NCI-H1092 treated with DMSO at 0.1 percent for 48 hours (cell line): ENCODE measurements at regions not wholly inside any gene's neighbourhood (a gene's known extent, or its start where the extent isn't known, plus 50 kb on each side); places are given as distances from the start of the nearest gene placed in this dataset.
"Not testable (repeated sequence)": the region's sequence is repeated elsewhere in the genome, so short reads cannot be mapped to it uniquely, and the experiment has no call there.

Source experiments
- DNase-seq: peaks from one replicate; lab custom pipeline; 2025; lab: John Stamatoyannopoulos, UW

DNA sequence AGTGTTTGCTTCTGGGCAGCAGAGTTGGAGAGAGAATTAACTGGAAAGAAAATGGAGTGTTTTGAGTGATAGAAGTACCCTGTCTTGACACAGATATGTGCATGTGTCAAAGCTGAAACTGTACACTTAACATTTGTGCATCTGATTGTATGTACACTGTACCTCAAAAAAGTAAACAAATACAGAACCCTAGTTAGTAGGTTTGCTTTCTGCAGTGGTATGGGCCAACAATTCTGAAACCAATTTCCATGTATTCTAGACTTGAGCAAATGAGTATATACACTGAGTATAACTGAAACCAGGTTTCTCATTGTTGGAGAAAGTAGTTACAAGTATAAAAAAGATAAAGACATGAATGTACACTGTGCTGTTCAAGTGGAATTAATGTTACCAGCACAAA, 52.4 kb downstream of the ELAPOR2 start:
- no peak for DNase-seq

DNA sequence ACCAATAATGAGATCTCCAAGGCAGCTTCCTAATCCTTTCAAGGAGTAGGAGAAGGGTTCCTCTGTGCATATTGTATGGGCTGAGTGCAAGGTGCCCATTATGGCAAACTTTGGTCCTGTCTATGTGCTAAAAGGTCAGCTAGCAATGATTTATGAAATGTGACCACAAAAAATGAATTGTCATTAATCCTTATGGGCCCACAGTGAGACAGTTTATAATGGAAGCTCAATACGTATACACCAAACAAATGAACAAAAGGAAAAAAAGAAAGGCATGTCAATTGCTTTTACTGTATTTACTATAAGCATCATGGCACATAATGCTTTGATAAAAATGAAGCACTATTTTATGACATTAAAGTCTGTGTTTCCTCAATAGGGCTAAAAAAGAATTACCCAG, 54.5 kb downstream of the ELAPOR2 start:
- DNase-seq: no peak

DNA sequence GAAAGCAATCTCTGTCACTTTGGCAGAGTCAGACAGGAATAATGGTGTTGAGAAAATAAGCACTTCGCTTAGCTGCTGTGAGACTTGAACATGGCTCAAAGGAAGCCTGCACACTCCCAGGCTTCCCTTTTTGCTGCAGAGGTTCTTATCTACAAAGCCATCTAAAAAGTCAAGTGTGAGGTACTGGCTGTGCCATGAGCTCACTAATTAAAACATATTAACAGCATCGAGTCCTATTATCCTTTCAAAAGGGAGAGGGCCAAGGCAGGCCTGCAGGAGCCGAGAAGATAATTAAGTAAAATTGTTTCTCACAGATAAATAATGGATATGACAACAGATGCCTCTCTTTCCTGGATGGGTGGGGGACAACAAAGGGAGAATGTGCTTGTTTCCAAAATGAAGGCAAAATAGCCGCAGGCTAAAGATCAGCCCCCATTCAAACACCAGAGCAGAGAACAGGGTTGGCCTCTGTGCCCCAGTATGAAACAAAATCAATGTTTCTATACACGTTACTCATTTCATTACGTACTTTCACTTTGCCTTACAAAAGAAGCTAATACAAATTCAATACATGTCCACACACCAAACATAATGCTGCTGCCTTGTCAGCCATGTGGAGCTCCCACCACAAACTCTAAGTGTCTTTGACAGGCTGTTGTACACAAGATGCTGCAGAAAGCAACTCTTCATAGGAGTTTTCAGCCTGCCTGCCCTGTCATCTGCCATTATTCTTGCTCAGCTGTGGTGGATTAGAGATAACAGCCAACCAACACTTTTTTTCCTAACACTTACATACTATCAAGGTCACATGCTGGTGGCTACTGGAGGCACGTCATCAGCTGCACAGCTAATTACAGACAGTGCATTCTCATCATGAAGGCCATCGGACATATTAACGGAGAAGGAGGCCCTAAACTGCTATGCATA, 55.3 kb downstream of the ELAPOR2 start:
- DNase-seq: no peak

DNA sequence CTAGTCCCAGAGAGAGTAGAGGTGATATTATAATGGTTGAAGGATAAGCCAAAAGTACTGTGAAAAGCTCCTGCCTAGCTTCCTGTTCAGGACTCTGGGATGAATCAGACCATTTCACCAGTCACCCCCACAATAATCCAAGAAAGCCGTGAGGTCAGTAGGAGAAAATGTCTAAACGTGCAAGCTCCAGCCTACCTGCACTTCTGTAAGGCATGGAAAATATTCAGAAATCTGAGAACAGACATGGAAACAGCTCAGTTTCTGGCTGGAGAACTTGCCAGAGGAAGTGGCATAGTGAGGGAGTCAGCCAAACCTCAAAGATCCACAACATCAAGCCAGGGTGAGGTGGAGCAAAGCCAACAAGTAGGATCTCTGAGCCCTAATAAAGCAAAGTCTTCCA, 58.2 kb downstream of the ELAPOR2 start:
- DNase-seq: no peak

DNA sequence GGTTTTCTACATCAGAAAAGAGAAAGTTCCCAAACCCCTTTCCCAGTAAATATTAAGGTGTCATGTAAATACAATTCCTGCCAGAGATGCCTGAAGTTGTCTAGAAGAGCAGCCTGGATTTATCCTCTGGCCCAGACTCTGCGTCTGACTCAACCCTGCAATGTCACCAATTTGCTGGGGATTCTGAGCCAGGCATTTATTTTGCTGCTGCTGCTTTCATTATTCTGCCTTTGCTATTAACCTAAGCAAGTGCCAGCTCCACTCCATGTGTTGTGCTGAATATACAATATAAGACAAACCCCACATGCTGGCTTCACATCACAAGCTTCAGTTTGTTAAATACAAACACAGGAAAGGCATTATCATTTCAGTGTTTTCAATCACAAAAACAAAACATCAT, 59.1 kb downstream of the ELAPOR2 start:
- no peak for DNase-seq

DNA sequence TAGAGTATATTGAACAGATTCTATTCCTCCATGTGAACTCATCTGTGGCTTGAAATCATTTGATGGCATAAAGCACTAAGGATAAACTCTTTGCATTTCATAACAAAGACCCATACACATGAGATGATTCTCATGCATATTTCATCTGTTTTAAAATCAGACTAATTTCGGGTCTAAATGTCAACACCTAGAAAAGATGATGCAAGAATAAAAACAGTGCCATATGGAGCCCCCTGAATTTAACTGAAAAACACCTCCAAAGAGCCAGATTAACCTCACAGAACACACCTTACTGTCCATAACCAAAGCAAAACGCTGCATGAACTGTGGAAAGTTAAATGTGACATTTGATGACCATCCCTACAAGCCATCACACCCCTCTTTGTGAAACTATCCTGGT, 59.7 kb downstream of the ELAPOR2 start:
- no peak for DNase-seq

DNA sequence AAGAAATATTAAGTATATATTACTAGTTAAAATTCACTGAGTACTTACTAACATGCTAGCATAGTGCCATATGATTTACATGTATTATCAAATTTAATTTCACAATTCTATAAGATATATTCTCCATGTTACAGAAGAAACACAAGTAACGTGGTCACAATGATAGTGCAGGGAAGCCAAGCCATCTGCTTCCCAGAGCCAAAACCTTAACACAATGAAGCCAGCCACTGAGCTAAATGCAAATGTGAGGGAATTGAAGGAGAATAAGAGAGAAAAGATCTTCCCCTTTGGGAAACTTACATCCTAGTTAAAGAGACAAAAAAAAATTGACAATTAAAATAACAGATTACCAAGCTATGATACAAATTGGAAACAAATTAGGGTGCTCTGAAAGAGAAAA, 63.6 kb downstream of the ELAPOR2 start:
- no peak for DNase-seq

DNA sequence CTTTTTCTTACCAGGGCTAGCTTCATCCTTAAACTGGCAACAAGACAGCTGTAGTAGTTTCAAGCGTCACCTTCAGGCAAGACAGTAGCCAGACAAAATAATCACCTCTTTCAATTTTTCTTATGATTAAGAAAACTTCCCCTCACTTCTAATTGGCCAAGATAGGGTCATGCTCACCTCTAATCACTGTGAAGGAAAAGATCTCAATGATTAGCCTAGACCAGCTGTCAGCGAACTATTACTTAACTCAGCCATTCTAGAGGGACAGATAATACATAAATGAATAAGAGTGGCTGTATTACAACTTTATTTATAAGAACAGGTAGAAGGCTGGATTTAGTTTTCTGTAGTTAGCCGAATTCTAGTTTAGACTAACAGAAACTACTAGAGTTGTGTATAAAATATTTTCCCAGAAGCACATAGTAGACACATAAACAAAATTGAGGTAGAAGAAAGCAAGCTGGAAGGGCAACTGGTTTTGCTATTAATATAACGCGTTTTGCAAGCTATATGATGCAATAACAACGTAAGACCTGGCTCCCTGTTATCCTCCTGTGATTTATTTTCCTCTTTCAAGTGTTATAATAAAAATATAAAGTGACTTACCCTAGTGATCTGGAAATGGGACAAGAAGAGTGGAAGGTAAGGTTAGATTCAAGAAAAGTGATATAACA, 64.3 kb downstream of the ELAPOR2 start:
- no peak for DNase-seq

DNA sequence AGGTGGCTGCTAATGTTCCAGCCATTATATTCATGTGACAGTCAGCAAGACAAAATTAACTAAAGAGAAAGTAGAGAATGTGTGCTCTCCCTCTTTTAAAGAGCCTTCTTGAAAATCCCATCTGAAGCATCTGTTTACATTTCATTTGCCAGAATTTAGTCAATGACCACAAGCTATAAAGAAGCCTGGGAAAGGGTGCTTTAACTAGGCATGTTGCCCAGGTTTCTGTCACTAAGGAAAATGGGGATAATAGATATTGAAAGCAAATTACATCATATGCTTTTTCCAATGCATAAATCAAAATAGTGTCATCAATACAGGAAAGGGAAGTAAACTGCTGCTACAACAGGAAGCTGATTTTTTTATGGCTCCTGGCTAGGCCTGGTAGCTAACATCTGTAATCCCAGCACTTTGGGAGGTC, 67.7 kb downstream of the ELAPOR2 start:
- DNase-seq: peak; percentile 69

DNA sequence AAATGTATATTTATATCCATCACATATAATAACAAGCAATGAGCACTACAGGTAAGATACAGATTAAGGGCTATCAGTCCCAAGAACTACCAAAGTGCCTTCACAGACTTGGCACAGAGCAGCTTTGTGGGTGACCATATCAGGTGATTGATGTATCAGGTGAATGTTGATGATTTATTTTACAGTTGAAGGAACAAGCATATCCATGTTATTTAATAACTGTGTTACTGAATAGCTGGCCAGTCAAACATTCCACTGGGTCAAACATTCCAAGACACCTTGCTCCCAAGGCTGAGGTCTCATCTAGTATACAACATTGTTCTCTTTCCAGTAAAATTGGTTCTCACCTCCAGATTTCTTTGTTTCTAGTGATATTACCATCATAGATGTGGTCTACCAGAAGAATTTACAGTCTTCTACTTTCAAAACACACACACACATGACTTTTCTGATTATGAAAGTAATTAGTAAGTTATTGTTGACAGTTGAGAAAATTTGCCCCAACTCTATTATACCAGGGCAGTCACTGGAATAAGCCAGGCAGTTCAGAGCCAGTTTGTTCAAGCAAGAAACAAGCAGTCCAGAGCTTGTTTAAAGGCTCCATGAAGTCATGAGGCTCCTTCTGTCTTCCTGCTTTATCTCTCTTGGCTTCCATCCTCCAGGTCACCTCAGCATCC, 68.2 kb downstream of the ELAPOR2 start:
- no peak for DNase-seq

DNA sequence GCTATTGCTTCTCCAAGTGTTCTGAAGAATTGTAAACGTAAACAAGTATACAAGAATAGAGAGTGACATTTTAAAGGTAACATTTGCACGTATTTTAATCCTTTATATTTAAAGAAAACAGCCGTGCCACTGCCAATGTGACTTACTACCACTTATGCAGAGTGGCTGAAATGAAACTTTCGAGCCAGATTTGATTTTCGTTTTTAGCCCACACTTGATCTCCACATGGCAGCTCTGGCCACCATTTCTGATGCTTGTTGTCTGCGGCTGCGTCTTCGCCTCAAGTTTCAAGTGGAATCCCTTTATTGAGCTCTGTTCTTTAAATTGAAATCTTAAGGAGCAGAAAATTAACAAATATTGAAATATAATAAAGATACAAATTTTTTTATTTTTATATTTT, 70.0 kb downstream of the ELAPOR2 start:
- DNase-seq: no peak

DNA sequence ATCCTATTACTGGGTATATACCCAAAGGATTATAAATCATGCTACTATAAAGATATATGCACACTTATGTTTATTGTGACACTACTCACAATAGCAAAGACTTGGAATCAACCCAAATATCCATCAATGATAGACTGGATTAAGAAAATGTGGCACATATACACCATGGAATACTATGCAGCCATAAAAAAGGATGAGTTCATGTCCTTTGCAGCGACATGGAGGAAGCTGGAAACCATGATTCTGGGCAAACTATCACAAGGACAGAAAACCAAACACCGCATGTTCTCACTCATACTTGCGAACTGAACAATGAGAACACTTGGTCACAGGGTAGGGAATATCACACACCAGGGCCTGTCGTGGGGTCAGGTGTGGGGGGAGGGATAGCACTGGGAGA, 71.6 kb downstream of the ELAPOR2 start:
- not testable (repeated sequence) for DNase-seq

DNA sequence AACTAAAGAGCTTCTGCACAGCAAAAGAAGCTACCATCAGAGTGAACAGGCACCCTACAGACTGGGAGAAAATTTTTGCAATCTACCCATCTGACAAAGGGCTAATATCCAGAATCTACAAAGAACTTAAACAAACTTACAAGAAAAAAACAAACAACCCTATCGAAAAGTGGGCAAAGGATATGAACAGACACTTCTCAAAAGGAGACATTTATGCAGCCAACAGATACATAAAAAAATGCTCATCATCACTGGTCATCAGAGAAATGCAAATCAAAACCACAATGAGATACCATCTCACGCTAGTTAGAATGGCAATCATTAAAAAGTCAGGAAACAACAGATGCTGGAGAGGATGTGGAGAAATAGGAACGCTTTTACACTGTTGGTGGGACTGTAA, 72.1 kb downstream of the ELAPOR2 start:
- DNase-seq: not testable (repeated sequence)

DNA sequence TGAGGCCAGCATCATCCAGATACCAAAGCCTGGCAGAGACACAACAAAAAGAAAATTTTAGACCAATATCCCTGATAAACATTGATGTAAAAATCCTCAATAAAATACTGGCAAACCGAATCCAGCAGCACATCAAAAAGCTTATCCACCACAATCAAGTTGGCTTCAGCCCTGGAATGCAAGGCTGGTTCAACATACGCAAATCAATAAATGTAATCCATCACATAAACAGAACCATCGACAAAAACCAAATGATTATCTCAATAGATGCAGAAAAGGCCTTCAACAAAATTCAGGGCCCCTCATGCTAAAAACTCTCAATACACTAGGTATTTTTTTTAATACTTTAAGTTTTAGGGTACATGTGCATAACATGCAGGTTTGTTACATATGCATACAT, 74.1 kb downstream of the ELAPOR2 start:
- not testable (repeated sequence) for DNase-seq

DNA sequence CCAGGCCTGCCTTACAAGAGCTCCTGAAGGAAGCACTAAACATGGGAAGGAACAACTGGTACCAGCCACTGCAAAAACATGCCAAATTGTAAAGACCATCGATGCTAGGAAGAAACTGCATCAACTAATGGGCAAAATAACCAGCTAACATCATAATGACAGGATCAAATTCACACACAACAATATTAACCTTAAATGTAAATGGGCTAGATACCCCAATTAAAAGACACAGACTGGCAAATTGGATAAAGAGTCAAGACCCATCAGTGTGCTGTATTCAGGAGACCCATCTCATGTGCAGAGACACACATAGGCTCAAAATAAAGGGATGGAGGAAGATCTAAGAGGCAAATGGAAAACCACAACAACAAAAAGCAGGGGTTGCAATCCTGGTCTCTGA, 75.8 kb downstream of the ELAPOR2 start:
- DNase-seq: not testable (repeated sequence)

DNA sequence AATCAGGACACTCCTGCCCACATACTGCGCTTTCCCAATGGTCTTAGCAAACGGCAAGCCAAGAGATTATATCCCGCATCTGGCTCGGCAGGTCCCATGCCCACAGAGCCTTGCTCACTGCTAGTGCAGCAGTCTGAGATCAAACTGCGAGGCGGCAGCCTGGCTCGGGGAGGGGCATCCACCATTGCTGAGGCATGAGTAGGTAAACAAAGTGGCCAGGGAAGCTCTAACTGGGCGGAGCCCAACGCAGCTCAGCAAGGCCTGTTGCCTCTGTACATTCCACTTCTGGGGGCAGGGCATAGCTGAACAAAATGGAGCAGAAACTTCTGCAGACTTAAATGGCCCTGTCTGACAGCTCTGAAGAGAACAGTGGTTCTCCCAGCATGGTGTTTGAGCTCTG, 77.5 kb downstream of the ELAPOR2 start:
- DNase-seq: not testable (repeated sequence)

DNA sequence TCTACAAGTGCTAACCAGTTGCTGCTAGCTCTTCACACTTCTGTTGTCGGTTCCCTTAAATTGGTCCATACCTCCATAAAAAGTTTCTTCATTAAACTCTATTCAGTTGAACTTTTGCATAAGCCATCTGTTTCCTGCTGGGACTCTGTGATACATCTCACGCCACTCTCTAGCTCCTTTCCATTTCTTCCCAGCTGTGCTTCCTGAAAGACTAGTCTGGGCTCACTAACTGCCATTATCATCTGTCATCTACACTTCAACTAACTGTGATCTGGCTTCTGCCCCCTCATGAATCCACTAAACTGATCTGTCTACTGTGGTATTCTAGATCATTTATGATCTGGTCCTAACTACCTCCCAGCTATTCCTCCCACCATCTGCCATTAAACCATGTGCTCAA, 78.3 kb downstream of the ELAPOR2 start:
- no peak for DNase-seq

DNA sequence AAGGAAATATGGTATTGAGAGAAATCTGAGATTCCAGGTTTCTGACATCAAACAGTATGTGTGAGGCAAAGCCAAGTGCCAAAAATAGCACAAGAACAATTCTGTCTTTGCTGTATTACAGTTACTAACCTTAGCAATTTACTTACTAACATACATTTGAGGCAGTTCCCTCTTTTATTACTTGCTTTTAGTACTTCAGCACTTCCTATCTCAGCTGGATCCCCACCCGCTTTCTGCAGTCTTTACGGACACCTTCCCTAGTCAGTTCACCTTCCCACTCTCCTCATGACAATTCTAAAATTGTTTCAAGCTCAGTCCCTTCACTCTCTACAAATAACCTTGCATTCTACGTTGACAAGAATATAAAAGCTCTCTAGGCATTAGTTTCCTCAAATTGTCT, 79.2 kb downstream of the ELAPOR2 start:
- DNase-seq: no peak

DNA sequence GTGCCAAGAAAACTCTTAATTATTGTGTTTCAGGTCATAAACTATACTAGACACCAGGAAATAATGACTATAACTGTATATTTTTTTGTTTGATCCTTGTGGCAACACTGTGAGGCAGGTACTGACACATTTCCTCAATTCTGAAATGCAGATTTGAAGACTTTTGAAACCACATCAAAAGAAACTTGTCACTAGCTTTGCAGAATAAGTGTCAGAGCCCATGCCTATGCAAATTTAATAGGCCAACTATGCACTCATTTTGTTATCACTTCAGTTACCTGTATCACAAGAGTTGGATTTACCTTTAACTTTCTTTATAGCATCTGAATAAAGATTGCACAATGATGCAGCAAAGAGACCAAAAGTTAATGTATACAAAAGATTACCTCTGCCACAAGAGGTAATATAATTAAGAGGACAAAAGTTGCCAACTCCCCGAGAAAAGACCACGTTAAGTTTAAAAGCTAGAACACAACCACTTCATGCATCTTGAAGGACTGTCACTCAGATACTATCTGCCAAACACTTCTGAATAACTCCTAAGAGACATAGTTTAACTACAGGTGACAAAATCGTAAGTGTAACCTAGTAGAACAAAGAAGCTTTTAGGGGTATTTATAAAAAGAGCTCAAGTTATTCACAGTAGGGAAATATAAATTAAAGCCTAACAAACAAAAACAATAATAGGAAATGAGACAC, 80.5 kb downstream of the ELAPOR2 start:
- DNase-seq: no peak

DNA sequence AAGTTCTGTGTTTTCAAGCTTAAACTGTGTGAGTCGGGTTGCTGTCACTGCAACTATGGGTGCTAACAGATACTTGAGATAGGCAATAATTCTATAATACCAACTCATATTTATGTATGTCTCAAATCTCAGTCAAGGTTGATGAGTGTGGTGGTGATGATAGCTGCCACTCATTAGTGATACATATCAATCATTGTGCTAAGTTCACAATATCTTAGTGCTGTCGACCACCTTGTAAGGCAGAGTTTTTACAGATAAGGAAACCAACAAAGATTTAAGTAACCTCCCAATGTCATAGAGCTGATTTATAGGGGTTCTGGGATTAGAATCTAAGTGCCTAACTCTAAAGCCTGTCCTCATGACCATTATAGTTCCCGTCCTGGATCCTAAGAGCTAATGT, 82.5 kb downstream of the ELAPOR2 start:
- no peak for DNase-seq

DNA sequence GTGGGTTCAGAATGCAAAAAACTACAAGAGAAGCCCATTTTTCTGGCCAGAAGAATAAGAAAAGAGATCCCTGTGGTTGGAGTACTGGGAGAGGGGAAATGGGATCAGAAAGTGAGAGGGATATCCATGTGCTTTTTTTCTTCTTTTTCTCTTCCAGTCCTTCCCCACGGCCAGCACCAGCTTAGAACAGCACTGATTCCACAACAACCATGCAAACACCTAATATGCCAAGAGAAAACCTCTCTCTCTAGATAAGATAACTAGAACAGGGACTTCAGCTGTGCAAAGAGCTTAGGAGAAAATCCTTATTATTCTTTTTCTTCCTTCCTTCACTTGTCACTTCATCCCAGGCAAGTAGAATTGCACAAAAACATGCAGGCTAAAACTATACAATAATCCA, 83.5 kb downstream of the ELAPOR2 start:
- no peak for DNase-seq

DNA sequence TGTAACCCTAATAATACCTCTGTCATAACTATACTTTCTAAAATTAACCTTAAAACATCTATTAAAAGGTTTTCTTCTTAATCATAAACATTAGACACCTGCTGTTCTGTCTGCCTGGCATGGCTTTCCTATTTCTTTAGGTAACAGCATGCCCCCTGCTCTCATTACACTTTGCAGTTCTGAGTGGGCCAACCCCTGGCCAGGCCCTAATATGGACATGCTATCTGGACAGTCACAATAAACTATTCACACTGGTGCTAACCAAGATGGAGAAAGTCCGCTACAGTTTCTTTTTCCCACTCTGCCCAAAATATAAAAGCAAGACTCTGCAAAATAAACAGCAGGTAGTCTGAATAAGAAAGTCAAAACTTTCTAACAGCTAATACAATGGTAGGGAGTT, 84.0 kb downstream of the ELAPOR2 start:
- DNase-seq: no peak
